K562 (cell line): ENCODE measurements at regions not wholly inside any gene's neighbourhood (a gene's known extent, or its start where the extent isn't known, plus 50 kb on each side); places are given as distances from the start of the nearest gene placed in this dataset.

Source experiments
- ATAC-seq: fragments of 200-7000 bp; cut with Tn5 transposase; 3 replicates; pipeline ENCODE4 v1.9.1; 2020; ENCODE audit warnings: moderate library complexity
- BruUV-seq: library from RNA; stranded (reverse); fragments of 400-500 nt; replicated peaks from 2 replicates; lab custom pipeline; 2021; lab: Mats Ljungman, UMichigan
- CTCF ChIA-PET: fragments of 300-600 bp; formaldehyde crosslinking; extraction: SDS; loops from one replicate; lab custom pipeline; 2021; ENCODE audit warnings: low intra/inter-chr PET ratio; lab: Yijun Ruan, JAX
- POLR2A ChIA-PET: fragments of 300-600, 350-650 bp; sonication (Branson Sonifier 250); formaldehyde crosslinking; extraction: SDS; loops from one replicate; lab custom pipeline; 2021; ENCODE audit warnings: antibody characterized with exemption, inconsistent platforms; lab: Yijun Ruan, JAX
- DNase-seq, 4 experiments: peaks; one replicate each; pipeline versions ENCODE4 v3.0.0 to v3.0.0-alpha.2; 2011 to 2018; ENCODE audit warnings: low spot score in 3 of 4, mixed read lengths in 3 of 4; ENCODE audit errors: extremely low read depth in 1 of 4
- FAIRE-seq: peaks from 2 replicates; lab custom pipeline; 2011; peaks lifted over from hg19 to GRCh38; lab: Jason Lieb, UNC
- H2AFZ ChIP-seq: 2 replicates; pipeline ENCODE4 v1.6.0; 2011; ENCODE audit warnings: low read depth, low read length, control low read depth, inconsistent platforms
- H3K27ac ChIP-seq: fragments of 200-600 bp; 3 replicates; pipeline ENCODE4 v1.8.0; 2011; ENCODE audit warnings: low read depth, mild to moderate bottlenecking, control low read depth, inconsistent platforms, low read length, moderate library complexity, mixed read lengths; ENCODE audit errors: extremely low read depth
- H3K27me3 ChIP-seq, 2 experiments: fragments of 300-600 bp in 1 of 2; 2 replicates in 1 of 2; 3 replicates in 1 of 2; pipeline versions ENCODE4 v1.6.0 to v1.8.0; 2011; ENCODE audit warnings: inconsistent platforms in 2 of 2, low read length in 2 of 2, mild to moderate bottlenecking in 1 of 2, mixed read lengths in 1 of 2, moderate library complexity in 1 of 2; ENCODE audit not compliant: control insufficient read depth in 2 of 2, insufficient read depth in 2 of 2
- H3K36me3 ChIP-seq: fragments of 300-600 bp; 3 replicates; pipeline ENCODE4 v1.8.0; 2011; ENCODE audit warnings: mild to moderate bottlenecking, low read length, inconsistent platforms; ENCODE audit not compliant: control insufficient read depth, insufficient read depth
- H3K4me1 ChIP-seq, 2 experiments: fragments of 200-600 bp in 1 of 2; replicated peaks in 1 of 2; 2 replicates in 1 of 2; 3 replicates in 1 of 2; pipeline versions ENCODE4 v1.5.1 to v1.8.0; 2011; ENCODE audit warnings: inconsistent platforms in 2 of 2, low read length in 2 of 2, mild to moderate bottlenecking in 1 of 2, mixed read lengths in 1 of 2, moderate library complexity in 1 of 2; ENCODE audit not compliant: control insufficient read depth in 2 of 2, insufficient read depth in 2 of 2
- H3K4me2 ChIP-seq: 2 replicates; pipeline ENCODE4 v1.6.1; 2011; ENCODE audit warnings: low read length, control low read depth, inconsistent platforms, mixed read lengths; ENCODE audit not compliant: insufficient read depth
- H3K4me3 ChIP-seq: fragments of 200-600 bp; sonication (generic), shearing (Covaris generic); 2 replicates; pipeline ENCODE4 v1.5.1; 2016; ENCODE audit warnings: control low read depth, inconsistent platforms
- H3K79me2 ChIP-seq: fragments of 200-600 bp; 3 replicates; pipeline ENCODE4 v1.8.0; 2011; ENCODE audit warnings: low read length, inconsistent platforms; ENCODE audit not compliant: control insufficient read depth, insufficient read depth
- H3K9ac ChIP-seq, 2 experiments: 2 replicates each; pipeline versions ENCODE4 v1.6.0 to v1.6.1; 2011; ENCODE audit warnings: low read depth in 2 of 2, low read length in 2 of 2, control low read depth in 1 of 2, inconsistent platforms in 1 of 2, mild to moderate bottlenecking in 1 of 2, mixed read lengths in 1 of 2; ENCODE audit not compliant: insufficient read depth in 1 of 2
- H3K9me1 ChIP-seq: one replicate; pipeline ENCODE4 v1.6.0; 2011; ENCODE audit warnings: inconsistent platforms, mild to moderate bottlenecking, low read length, moderate library complexity; ENCODE audit not compliant: control insufficient read depth, insufficient read depth
- H3K9me3 ChIP-seq: replicated peaks from 2 replicates; pipeline ENCODE4 v1.5.1; 2011; ENCODE audit warnings: low read depth, low read length, inconsistent platforms; ENCODE audit not compliant: control insufficient read depth, insufficient read depth
- H4K20me1 ChIP-seq: replicated peaks from 2 replicates; pipeline ENCODE4 v1.6.1; 2011; ENCODE audit warnings: low read length, inconsistent platforms, mixed read lengths; ENCODE audit not compliant: control insufficient read depth, insufficient read depth
- ARID1B ChIP-seq: fragments of 450-650 bp; IDR thresholded peaks from 2 replicates; pipeline ENCODE4 v1.6.1; 2016; ENCODE audit warnings: antibody characterized with exemption, mild to moderate bottlenecking, inconsistent platforms
- BCL6 ChIP-seq: fragments of 250-450 bp; sonication (Bioruptor Pico); IDR thresholded peaks from 2 replicates; pipeline ENCODE4 v1.4.0; 2020
- CCNT2 ChIP-seq: IDR thresholded peaks from 2 replicates; pipeline ENCODE4 v1.6.1; 2011; ENCODE audit warnings: borderline replicate concordance, low read depth, mild to moderate bottlenecking, moderate library complexity, mixed read lengths, low read length; ENCODE audit not compliant: insufficient read length; ENCODE audit errors: extremely low read depth
- HIVEP1 ChIP-seq: fragments of 250-450 bp; sonication (Bioruptor Pico); IDR thresholded peaks from 2 replicates; pipeline ENCODE4 v1.4.0; 2020; ENCODE audit warnings: mild to moderate bottlenecking
- HMGN3 ChIP-seq: IDR thresholded peaks from 2 replicates; pipeline ENCODE4 v1.6.1; 2011; ENCODE audit warnings: borderline replicate concordance, low read depth, mild to moderate bottlenecking, mixed read lengths, low read length; ENCODE audit not compliant: insufficient read length; ENCODE audit errors: extremely low read depth
- JUN ChIP-seq, 2 experiments: sonication (generic) in 1 of 2; formaldehyde crosslinking in 1 of 2; IDR thresholded peaks; 2 replicates each; pipeline versions ENCODE4 v1.6.1 to v1.8.0; 2012 to 2022; ENCODE audit warnings: borderline replicate concordance in 2 of 2, mild to moderate bottlenecking in 2 of 2, improper control_type of control experiment in 1 of 2, low read depth in 1 of 2, low read length in 1 of 2, missing genetic modification reagents in 1 of 2
- NRF1 ChIP-seq, 2 experiments: fragments of 450-650 bp; IDR thresholded peaks in 1 of 2; conservative IDR thresholded peaks in 1 of 2; 2 replicates each; pipeline ENCODE4 v1.6.1; 2014; ENCODE audit warnings: mild to moderate bottlenecking in 2 of 2
- NUFIP1 ChIP-seq: fragments of 450-650 bp; IDR thresholded peaks from 2 replicates; pipeline ENCODE4 v1.6.1; 2018; ENCODE audit not compliant: partially characterized antibody
- PHF8 ChIP-seq: fragments of 200-600 bp; sonication (generic); IDR thresholded peaks from 2 replicates; pipeline ENCODE4 v1.6.1; 2012; ENCODE audit warnings: mixed run types, mild to moderate bottlenecking, inconsistent platforms, low read length, moderate library complexity, borderline replicate concordance
- PRPF4 ChIP-seq: fragments of 200-400 bp; formaldehyde crosslinking; IDR thresholded peaks from one replicate; pipeline ENCODE4 v1.6.1; 2017; ENCODE audit warnings: low read length, low read depth, mild to moderate bottlenecking; ENCODE audit not compliant: insufficient read depth, poor library complexity, severe bottlenecking
- PYGO2 ChIP-seq: fragments of 450-650 bp; IDR thresholded peaks from 2 replicates; pipeline ENCODE4 v1.6.1; 2016; ENCODE audit warnings: mild to moderate bottlenecking, missing genetic modification characterization, moderate library complexity, missing compliant biosample characterization
- SMAD4 ChIP-seq: fragments of 250-450 bp; sonication (Bioruptor Pico); conservative IDR thresholded peaks from 2 replicates; pipeline ENCODE4 v1.8.0; 2021; ENCODE audit warnings: inconsistent platforms, mild to moderate bottlenecking, moderate library complexity
- TEAD4 ChIP-seq, 2 experiments: sonication (generic) in 1 of 2; formaldehyde crosslinking in 1 of 2; IDR thresholded peaks; 2 replicates each; pipeline versions ENCODE4 v1.6.1 to v1.8.0; 2012 to 2022; ENCODE audit warnings: borderline replicate concordance in 1 of 2, inconsistent platforms in 1 of 2, low read length in 1 of 2, mild to moderate bottlenecking in 1 of 2, missing genetic modification reagents in 1 of 2
- ZFP1 ChIP-seq: fragments of 450-650 bp; formaldehyde crosslinking; IDR thresholded peaks from 2 replicates; pipeline ENCODE4 v1.4.0; 2020; ENCODE audit warnings: mild to moderate bottlenecking, mixed read lengths
- ZNF316 ChIP-seq: fragments of 450-650 bp; IDR thresholded peaks from 2 replicates; pipeline ENCODE4 v1.6.1; 2016
- ZNF75A ChIP-seq: fragments of 450-650 bp; formaldehyde crosslinking; IDR thresholded peaks from 2 replicates; pipeline ENCODE4 v1.4.0; 2020; ENCODE audit warnings: mild to moderate bottlenecking
- WGBS: fragments of 100-300 bp; shearing (Covaris generic); methylation state at CpG from one replicate; pipeline ENCODE4 v1.1.6; 2016; ENCODE audit warnings: low coverage, mixed read lengths; ENCODE audit not compliant: insufficient coverage; ENCODE audit errors: missing lambda C conversion rate; 5-methylcytosine and 5-hydroxymethylcytosine counted together
- in situ Hi-C: fragments of 300-500 bp; cut with MboI; formaldehyde crosslinking; loops from 4 replicates; pipeline ENCODE4 v1.15.0; 2018; ENCODE audit warnings: inconsistent platforms, mixed read lengths
- intact Hi-C: fragments of 100-400 bp; cut with micrococcal nuclease; formaldehyde crosslinking; loops from 2 replicates; pipeline ENCODE4 v1.14.2; 2022
- TF ChIP-seq, protein P1 (sequence below): fragments of 250-450 bp; sonication (Bioruptor Pico); IDR thresholded peaks from 2 replicates; pipeline ENCODE4 v1.5.0; 2022; ENCODE audit warnings: mild to moderate bottlenecking
- TF ChIP-seq, protein P2 (sequence below): sonication (generic); formaldehyde crosslinking; IDR thresholded peaks from 2 replicates; pipeline ENCODE4 v1.8.0; 2022; ENCODE audit warnings: mild to moderate bottlenecking, missing genetic modification reagents
- TF ChIP-seq, protein P3 (sequence below): fragments of 250-450 bp; sonication (Bioruptor Pico); IDR thresholded peaks from 2 replicates; pipeline ENCODE4 v1.5.0; 2021

DNA sequence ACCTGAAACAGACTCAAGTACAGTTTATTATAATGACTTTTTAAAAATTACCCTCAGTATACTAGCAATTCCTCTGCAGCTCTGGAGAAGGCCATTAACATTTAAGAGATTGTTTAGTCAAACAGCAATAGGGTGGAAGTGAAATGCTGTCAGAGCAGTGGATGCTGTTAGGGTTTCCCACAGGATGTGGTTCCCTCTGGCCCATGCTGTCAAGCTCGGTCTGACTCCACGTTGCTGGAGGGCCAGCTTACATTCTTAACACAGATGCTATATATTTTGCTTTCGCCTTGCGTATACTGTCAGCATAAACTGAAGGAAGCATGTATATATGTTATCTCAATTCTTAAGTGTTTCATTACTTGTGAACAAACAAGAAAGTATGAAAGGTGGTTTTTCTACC is 231.1 kb upstream of the COL8A1 start:
- no peak overlapping the region for H3K4me3 ChIP-seq
- H3K36me3 ChIP-seq, result no peaks in the 10 kb centered on the region
- in situ Hi-C loops (no loop called here), intact Hi-C loops (no loop called here)
- no peaks in the 10 kb centered on the region for H3K9me3 ChIP-seq
- ATAC-seq (no peak), FAIRE-seq (no peak), DNase-seq (no peak)
- H3K27ac ChIP-seq, result no peak overlapping the region
- H3K9me1 ChIP-seq, result no peaks in the 10 kb centered on the region
- POLR2A ChIA-PET, result no interaction called here
- H3K9ac ChIP-seq, result no peak overlapping the region
- WGBS, result 11% methylated on average over 4 of the region's 4 CpGs
- CTCF ChIA-PET, result no interaction called here
- no peaks in the 10 kb centered on the region for H3K79me2 ChIP-seq
- no peaks in the 10 kb centered on the region for H4K20me1 ChIP-seq
- no peak overlapping the region for H3K4me2 ChIP-seq
- no peaks in the 10 kb centered on the region for H3K27me3 ChIP-seq
- H3K4me1 ChIP-seq, result no peaks in the 10 kb centered on the region
- no peak overlapping the region for H2AFZ ChIP-seq
- no TSS peak for BruUV-seq
- TF ChIP-seq, protein P1, sequence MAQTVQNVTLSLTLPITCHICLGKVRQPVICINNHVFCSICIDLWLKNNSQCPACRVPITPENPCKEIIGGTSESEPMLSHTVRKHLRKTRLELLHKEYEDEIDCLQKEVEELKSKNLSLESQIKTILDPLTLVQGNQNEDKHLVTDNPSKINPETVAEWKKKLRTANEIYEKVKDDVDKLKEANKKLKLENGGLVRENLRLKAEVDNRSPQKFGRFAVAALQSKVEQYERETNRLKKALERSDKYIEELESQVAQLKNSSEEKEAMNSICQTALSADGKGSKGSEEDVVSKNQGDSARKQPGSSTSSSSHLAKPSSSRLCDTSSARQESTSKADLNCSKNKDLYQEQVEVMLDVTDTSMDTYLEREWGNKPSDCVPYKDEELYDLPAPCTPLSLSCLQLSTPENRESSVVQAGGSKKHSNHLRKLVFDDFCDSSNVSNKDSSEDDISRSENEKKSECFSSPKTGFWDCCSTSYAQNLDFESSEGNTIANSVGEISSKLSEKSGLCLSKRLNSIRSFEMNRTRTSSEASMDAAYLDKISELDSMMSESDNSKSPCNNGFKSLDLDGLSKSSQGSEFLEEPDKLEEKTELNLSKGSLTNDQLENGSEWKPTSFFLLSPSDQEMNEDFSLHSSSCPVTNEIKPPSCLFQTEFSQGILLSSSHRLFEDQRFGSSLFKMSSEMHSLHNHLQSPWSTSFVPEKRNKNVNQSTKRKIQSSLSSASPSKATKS (CRISPR knock-in tag), result no peak
- TF ChIP-seq, protein P2, sequence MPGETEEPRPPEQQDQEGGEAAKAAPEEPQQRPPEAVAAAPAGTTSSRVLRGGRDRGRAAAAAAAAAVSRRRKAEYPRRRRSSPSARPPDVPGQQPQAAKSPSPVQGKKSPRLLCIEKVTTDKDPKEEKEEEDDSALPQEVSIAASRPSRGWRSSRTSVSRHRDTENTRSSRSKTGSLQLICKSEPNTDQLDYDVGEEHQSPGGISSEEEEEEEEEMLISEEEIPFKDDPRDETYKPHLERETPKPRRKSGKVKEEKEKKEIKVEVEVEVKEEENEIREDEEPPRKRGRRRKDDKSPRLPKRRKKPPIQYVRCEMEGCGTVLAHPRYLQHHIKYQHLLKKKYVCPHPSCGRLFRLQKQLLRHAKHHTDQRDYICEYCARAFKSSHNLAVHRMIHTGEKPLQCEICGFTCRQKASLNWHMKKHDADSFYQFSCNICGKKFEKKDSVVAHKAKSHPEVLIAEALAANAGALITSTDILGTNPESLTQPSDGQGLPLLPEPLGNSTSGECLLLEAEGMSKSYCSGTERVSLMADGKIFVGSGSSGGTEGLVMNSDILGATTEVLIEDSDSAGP, result no peak
- no peak for TF ChIP-seq PHF8
- no peak for TF ChIP-seq CCNT2
- no peak for TF ChIP-seq SMAD4 (CRISPR knock-in tag)
- TF ChIP-seq HIVEP1 (CRISPR knock-in tag), result no peak
- no peak for TF ChIP-seq HMGN3
- no peak for TF ChIP-seq TEAD4 (IDR thresholded peaks at IDR 0.05; ENCODE audit: low read length)
- TF ChIP-seq TEAD4 (CRISPR knock-in tag; IDR thresholded peaks at IDR 0.05; ENCODE audit: borderline replicate concordance), result no peak
- no peak for TF ChIP-seq ARID1B
- TF ChIP-seq ZNF75A (CRISPR knock-in tag), result no peak
- no peak for TF ChIP-seq ZNF316
- no peak for TF ChIP-seq PYGO2 (tag)
- no peak for TF ChIP-seq NRF1 (conservative IDR thresholded peaks at IDR 0.05 in 1 of 2, IDR thresholded peaks at IDR 0.05 in 1 of 2)
- TF ChIP-seq BCL6 (CRISPR knock-in tag), result no peak
- TF ChIP-seq ZFP1 (CRISPR knock-in tag), result no peak
- no peak for TF ChIP-seq NUFIP1
- TF ChIP-seq, protein P3, sequence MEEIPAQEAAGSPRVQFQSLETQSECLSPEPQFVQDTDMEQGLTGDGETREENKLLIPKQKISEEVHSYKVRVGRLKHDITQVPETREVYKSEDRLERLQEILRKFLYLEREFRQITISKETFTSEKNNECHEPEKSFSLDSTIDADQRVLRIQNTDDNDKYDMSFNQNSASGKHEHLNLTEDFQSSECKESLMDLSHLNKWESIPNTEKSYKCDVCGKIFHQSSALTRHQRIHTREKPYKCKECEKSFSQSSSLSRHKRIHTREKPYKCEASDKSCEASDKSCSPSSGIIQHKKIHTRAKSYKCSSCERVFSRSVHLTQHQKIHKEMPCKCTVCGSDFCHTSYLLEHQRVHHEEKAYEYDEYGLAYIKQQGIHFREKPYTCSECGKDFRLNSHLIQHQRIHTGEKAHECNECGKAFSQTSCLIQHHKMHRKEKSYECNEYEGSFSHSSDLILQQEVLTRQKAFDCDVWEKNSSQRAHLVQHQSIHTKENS (CRISPR knock-in tag), result no peak
- no peak for TF ChIP-seq JUN (IDR thresholded peaks at IDR 0.05; ENCODE audit: borderline replicate concordance, low read depth, low read length)
- no peak for TF ChIP-seq JUN (CRISPR knock-in tag; IDR thresholded peaks at IDR 0.05; ENCODE audit: borderline replicate concordance)
- no peak for TF ChIP-seq PRPF4
